Peyer's patch (tissue), 4 donors: ENCODE measurements at regions not wholly inside any gene's neighbourhood (a gene's known extent, or its start where the extent isn't known, plus 50 kb on each side); places are given as distances from the start of the nearest gene placed in this dataset.

ENCODE experiments used
- DNase-seq, 3 donors: peaks; one replicate each; pipeline ENCODE4 v3.0.0-alpha.2; 2017 to 2019
- H3K27ac ChIP-seq, 4 donors: fragments of 200-600 bp; sonication (generic); one replicate each; pipeline ENCODE4 v1.5.1; 2016 to 2019
- H3K27me3 ChIP-seq, 2 donors: fragments of 200-600 bp; sonication (generic); one replicate each; pipeline ENCODE4 v1.5.1; 2019
- H3K36me3 ChIP-seq, 3 donors: fragments of 200-600 bp; sonication (generic); one replicate each; pipeline ENCODE4 v1.5.1; 2016 to 2019
- H3K4me1 ChIP-seq, 4 donors: fragments of 200-600 bp; sonication (generic); one replicate each; pipeline ENCODE4 v1.5.1; 2016 to 2019
- H3K4me3 ChIP-seq, 4 donors: fragments of 200-600 bp; sonication (generic); 1 replicate in 3 of 4; 2 replicates in 1 of 4; pipeline ENCODE4 v1.5.1; 2016 to 2019; ENCODE audit warnings: mild to moderate bottlenecking in 1 of 4
- H3K9me3 ChIP-seq, 4 donors: fragments of 200-600 bp; sonication (generic); one replicate each; pipeline ENCODE4 v1.5.1; 2016 to 2019; ENCODE audit warnings: mild to moderate bottlenecking in 1 of 4
- CTCF ChIP-seq, 6 experiments: fragments of 450-650 bp in 4 of 6; fragments of 200-600 bp in 2 of 6; sonication (generic) in 1 of 6; IDR thresholded peaks; one replicate each; pipeline ENCODE4 v1.5.1; 2017 to 2019; ENCODE audit warnings: antibody characterized with exemption in 6 of 6, mild to moderate bottlenecking in 3 of 6, moderate library complexity in 1 of 6
- POLR2A ChIP-seq, 2 donors: fragments of 450-650 bp; IDR thresholded peaks; one replicate each; pipeline ENCODE4 v1.5.1; 2017; ENCODE audit warnings: antibody characterized with exemption in 2 of 2, mild to moderate bottlenecking in 2 of 2, moderate library complexity in 2 of 2

- DNase-seq = peak in 1 of 3 donors; percentile 42
- Histone ChIP-seq H3K4me3 (peak overlapping the region; percentile 21 to 43 (median 38)), H3K27ac (peak overlapping the region; percentile 70 to 81 (median 76)), H3K27me3 (no peaks in the 10 kb centered on the region), H3K4me1 (peaks cover 0 to 42% (median 12%) of the 10 kb centered on the region in 4 donors), H3K36me3 (no peaks in the 10 kb centered on the region), H3K9me3 (no peaks in the 10 kb centered on the region)
- TF ChIP-seq CTCF (IDR thresholded peaks at IDR 0.05) (no peak), POLR2A (IDR thresholded peaks at IDR 0.05) (no peak)
These were observed 143.4 kb upstream of the IER5L start for GRCh38 chr9:129321286-129322021.

GRCh38 chr9:129320575-129321285 lies 142.7 kb upstream of the IER5L start:
- peak in 2 of 3 donors; percentile 59 to 67 for DNase-seq
- peak overlapping the region; percentile 21 to 43 (median 38) for H3K4me3 ChIP-seq

GRCh38 chr9:129319938-129320481 lies 141.9 kb upstream of the IER5L start:
- Histone ChIP-seq H3K4me1 (peaks cover 0 to 42% (median 12%) of the 10 kb centered on the region in 4 donors), H3K36me3 (no peaks in the 10 kb centered on the region), H3K4me3 (peak overlapping the region; percentile 21 to 43 (median 38)), H3K27ac (peak overlapping the region; percentile 70 to 81 (median 76)), H3K27me3 (no peaks in the 10 kb centered on the region), H3K9me3 (no peaks in the 10 kb centered on the region)
- TF ChIP-seq CTCF (IDR thresholded peaks at IDR 0.05) (no peak), POLR2A (IDR thresholded peaks at IDR 0.05) (no peak)
- DNase-seq = peak in 1 of 3 donors; percentile 45

More at GRCh38 chr9:129320575-129321285, 142.7 kb upstream of the IER5L start:
- no peaks in the 10 kb centered on the region for H3K9me3 ChIP-seq
- H3K36me3 ChIP-seq = no peaks in the 10 kb centered on the region
- peak overlapping the region; percentile 70 to 81 (median 76) for H3K27ac ChIP-seq
- no peaks in the 10 kb centered on the region for H3K27me3 ChIP-seq
- H3K4me1 ChIP-seq = peaks cover 0 to 42% (median 12%) of the 10 kb centered on the region in 4 donors
- no peak for TF ChIP-seq POLR2A (IDR thresholded peaks at IDR 0.05)
- peak in 3 of 6 experiments; percentile 17 to 38 (median 31) for TF ChIP-seq CTCF (IDR thresholded peaks at IDR 0.05)

- no peaks in the 10 kb centered on the region for H3K36me3 ChIP-seq
- no peaks in the 10 kb centered on the region for H3K27me3 ChIP-seq
- peak in 2 of 3 donors; percentile 7 to 42 for DNase-seq
- peak overlapping the region; percentile 70 to 81 (median 76) for H3K27ac ChIP-seq
- H3K4me3 ChIP-seq = no peak overlapping the region
- peaks cover 0 to 42% (median 12%) of the 10 kb centered on the region in 4 donors for H3K4me1 ChIP-seq
- H3K9me3 ChIP-seq = no peaks in the 10 kb centered on the region
- TF ChIP-seq POLR2A (IDR thresholded peaks at IDR 0.05) (no peak), CTCF (IDR thresholded peaks at IDR 0.05) (no peak)
These were observed 141.2 kb upstream of the IER5L start for GRCh38 chr9:129319076-129319937.
